Mononuclear cell (primary cell): ENCODE measurements at regions not wholly inside any gene's neighbourhood (a gene's known extent, or its start where the extent isn't known, plus 50 kb on each side); places are given as distances from the start of the nearest gene placed in this dataset.

Source experiments
- H3K27me3 ChIP-seq: 2 replicates; pipeline ENCODE4 v1.6.0; 2011; ENCODE audit warnings: low read length, control low read depth; ENCODE audit not compliant: insufficient read depth
- H3K4me1 ChIP-seq: 2 replicates; pipeline ENCODE4 v1.5.1; 2011; ENCODE audit warnings: mild to moderate bottlenecking, low read length, control low read depth; ENCODE audit not compliant: insufficient read depth
- H3K4me3 ChIP-seq: 2 replicates; pipeline ENCODE4 v1.5.1; 2011; ENCODE audit warnings: mild to moderate bottlenecking, low read length, moderate library complexity
- H3K9me3 ChIP-seq: 2 replicates; pipeline ENCODE4 v1.5.1; 2011; ENCODE audit warnings: low read depth, mild to moderate bottlenecking, control low read depth, low read length

DNA sequence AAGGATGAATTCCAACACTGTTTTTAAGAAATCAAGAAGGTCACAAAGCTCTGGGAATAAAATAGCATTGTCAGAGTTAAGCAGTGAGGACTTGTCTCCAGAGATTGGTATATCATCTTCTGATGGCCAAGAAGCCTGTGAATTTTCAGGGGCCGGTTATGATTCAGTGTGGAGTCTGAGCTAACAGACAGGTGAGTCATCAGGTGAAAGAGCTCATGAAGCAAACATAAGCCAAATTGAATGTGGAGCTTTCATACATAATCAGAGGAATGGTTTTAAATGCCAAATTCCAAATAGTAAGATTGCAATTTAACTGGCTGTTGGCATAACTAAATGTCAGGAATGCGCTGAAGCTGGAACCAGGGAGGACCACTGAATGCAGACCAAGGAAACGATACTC is 494.2 kb downstream of the MTRR start:
- no peaks in the 10 kb centered on the region for H3K27me3 ChIP-seq
- no peaks in the 10 kb centered on the region for H3K4me1 ChIP-seq
- H3K4me3 ChIP-seq, result no peak overlapping the region
- H3K9me3 ChIP-seq, result no peaks in the 10 kb centered on the region

- H3K27me3 ChIP-seq, result no peaks in the 10 kb centered on the region
- no peak overlapping the region for H3K4me3 ChIP-seq
- H3K9me3 ChIP-seq, result no peaks in the 10 kb centered on the region
- H3K4me1 ChIP-seq, result no peaks in the 10 kb centered on the region
These were observed 497.3 kb downstream of the MTRR start for GRCh38 chr5:8366266-8366665.

DNA sequence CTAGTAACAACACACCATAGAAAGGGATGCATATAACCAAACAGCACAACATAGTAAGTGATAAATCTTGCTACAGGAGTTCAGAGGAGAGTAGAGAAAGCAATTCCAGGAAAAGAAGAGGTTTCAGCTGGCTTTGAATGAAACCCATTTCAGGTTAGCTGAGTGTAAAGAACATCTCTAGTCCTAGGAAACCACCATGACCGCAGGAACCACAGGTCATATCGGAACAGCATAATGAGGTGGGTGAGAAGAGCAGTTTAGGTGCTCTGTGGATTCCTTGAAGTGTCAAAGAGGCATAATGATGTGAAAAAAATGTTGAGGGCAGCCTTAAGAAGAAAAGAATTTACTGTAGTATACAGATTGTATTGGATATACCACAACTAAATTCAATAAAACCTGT is 507.5 kb downstream of the MTRR start:
- no peaks in the 10 kb centered on the region for H3K9me3 ChIP-seq
- H3K4me1 ChIP-seq, result no peaks in the 10 kb centered on the region
- H3K27me3 ChIP-seq, result no peaks in the 10 kb centered on the region
- no peak overlapping the region for H3K4me3 ChIP-seq

DNA sequence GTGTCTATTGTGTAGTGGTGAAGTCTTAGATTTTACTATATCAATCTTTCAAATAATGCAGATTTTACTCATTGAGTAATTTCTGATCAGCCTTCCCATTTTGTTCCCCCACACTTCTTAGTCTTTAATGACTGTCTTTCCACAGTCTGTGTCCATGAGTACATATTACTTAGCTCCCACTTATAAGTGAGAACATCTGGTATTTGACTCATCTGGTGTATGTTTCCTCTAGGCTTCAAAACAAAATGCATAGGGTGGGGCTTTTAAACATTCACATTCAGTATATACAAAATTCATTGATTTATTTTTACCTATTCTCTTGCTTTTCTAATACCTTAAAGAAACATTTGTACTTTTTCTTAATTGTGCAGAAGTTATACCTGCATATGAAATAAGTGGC is 513.0 kb downstream of the MTRR start:
- no peaks in the 10 kb centered on the region for H3K9me3 ChIP-seq
- H3K4me3 ChIP-seq, result no peak overlapping the region
- no peaks in the 10 kb centered on the region for H3K27me3 ChIP-seq
- no peaks in the 10 kb centered on the region for H3K4me1 ChIP-seq

DNA sequence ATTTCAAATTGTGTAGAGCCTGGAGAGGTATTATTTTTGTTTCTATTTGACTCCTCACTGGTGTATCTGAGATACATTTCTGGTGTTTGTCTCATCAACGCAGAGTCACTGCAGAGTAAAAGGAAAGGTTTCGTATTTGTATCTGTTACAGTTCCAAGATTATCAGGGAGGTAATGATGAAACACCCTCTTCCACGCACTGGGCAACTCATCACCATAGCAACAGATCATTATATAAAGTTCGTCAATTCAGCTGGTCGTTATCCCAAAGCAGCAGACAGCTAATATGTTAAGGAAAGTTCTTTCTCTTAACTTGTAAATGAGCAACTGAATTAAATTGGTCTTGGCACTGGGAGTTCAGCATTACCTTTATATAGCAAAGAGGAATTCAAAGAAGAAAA is 513.5 kb downstream of the MTRR start:
- Histone ChIP-seq H3K9me3 (no peaks in the 10 kb centered on the region), H3K27me3 (no peaks in the 10 kb centered on the region), H3K4me3 (no peak overlapping the region), H3K4me1 (no peaks in the 10 kb centered on the region)

- Histone ChIP-seq H3K4me1 (no peaks in the 10 kb centered on the region), H3K27me3 (no peaks in the 10 kb centered on the region), H3K4me3 (no peak overlapping the region), H3K9me3 (no peaks in the 10 kb centered on the region)
These were observed 514.7 kb downstream of the MTRR start for GRCh38 chr5:8383616-8384015.

DNA sequence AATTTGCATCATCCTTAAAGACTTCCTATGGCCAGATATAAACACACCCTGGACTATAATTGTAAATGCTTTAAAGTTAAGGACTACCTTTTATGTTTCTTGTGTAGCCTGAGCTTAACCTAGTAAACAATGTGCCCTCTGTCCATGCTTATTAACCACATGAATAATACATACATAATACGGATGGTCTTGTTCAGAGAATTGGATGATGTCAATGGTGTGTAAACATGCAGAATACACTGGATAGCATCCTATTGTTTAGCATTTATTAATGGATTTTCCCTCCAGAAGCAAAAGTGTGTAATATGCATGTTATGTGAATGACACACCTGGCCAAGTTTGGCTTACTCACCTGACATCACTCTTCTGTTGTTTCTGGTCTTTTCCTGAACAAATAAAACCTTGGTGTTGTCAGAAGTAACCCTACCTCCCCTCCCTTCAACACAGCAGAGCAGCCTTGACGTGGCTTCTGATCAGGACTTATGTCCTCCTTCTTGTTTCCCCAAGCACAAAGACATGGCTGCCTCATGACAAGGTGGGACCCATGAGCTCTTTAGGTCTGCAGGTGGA is 517.9 kb downstream of the MTRR start:
- Histone ChIP-seq H3K4me3 (no peak overlapping the region), H3K27me3 (no peaks in the 10 kb centered on the region), H3K9me3 (no peaks in the 10 kb centered on the region), H3K4me1 (no peaks in the 10 kb centered on the region)

DNA sequence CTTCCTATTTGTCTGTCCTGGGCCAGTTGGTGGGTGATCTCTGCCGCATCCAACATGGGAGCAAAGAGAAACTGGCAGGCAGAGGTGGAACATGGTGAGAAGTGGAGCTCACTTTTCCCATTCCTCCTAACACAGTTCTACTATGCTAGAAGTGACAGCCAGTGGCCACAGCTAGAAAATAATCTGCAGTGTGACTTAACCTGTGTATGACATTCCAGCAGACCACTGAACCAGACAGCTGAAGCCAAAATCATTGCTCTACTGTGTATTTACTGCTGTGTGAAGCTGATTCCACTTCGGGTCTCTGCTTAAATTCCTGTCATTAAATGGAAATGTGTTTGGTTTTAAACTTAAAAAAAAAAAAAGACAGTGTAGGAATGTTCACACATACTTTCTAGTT is 523.0 kb downstream of the MTRR start:
- no peak overlapping the region for H3K4me3 ChIP-seq
- H3K27me3 ChIP-seq, result no peaks in the 10 kb centered on the region
- H3K9me3 ChIP-seq, result no peaks in the 10 kb centered on the region
- no peaks in the 10 kb centered on the region for H3K4me1 ChIP-seq

DNA sequence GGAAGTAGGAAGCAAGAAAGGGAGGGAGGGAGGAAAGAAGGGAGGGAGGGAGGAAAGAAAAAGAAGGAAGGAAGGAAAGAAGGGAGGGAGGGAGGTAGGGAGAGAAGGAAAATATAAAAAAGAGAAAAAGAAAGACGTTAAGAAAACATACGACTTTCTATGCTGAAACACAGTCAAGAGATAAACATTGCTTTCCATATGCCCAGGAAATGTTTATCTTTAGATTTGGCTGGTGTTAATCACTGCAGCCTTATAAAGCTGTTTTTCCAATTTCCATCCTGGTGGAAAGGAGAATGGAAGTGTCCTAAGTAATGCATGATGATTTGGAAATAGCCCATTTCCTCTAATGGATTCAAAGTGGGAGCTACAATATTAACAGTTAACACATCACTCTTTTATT is 524.3 kb downstream of the MTRR start:
- Histone ChIP-seq H3K27me3 (no peaks in the 10 kb centered on the region), H3K9me3 (no peaks in the 10 kb centered on the region), H3K4me1 (no peaks in the 10 kb centered on the region), H3K4me3 (no peak overlapping the region)

GRCh38 chr5:8394965-8395364 is 526.0 kb downstream of the MTRR start:
- H3K9me3 ChIP-seq, result no peaks in the 10 kb centered on the region
- H3K27me3 ChIP-seq, result no peaks in the 10 kb centered on the region
- no peak overlapping the region for H3K4me3 ChIP-seq
- no peaks in the 10 kb centered on the region for H3K4me1 ChIP-seq

DNA sequence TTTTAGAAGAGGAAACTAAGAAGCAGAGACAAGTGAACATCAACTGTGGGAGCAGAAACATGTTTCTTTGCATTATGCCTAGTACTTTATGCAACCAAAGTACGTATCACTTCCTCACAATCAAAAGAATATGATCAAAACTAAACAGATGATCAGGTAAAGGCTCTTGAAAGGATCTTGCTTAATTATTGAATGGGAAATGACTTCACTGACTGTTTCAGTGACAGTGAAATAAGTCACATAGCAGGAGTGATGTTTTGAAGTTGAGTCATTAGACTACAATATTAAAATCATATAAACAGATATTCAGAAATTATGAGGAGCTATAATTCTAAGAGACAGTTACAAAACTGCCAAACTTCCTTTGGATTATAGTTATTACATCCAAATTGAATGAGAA is 527.3 kb downstream of the MTRR start:
- Histone ChIP-seq H3K27me3 (no peaks in the 10 kb centered on the region), H3K4me1 (no peaks in the 10 kb centered on the region), H3K9me3 (no peaks in the 10 kb centered on the region), H3K4me3 (no peak overlapping the region)

DNA sequence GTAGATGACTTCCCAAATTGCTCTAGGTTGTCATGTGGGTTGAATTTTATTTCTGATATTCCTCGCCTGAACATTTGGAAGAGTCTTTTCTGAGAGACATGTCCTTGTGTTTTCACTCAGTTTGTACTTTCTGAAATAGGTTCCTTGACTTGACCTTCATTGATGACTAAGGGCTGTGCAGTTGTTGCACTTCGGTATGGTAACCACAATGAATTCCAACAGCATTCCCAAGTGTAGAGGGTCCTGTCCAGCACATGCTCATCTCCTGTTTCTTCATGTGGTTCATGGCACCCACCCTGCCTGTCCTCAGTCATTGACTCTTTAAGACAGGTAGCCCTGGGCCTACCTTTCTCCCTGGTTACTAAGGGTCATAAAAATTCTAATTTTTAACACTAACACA is 527.8 kb downstream of the MTRR start:
- no peaks in the 10 kb centered on the region for H3K4me1 ChIP-seq
- H3K4me3 ChIP-seq, result no peak overlapping the region
- H3K27me3 ChIP-seq, result no peaks in the 10 kb centered on the region
- no peaks in the 10 kb centered on the region for H3K9me3 ChIP-seq

DNA sequence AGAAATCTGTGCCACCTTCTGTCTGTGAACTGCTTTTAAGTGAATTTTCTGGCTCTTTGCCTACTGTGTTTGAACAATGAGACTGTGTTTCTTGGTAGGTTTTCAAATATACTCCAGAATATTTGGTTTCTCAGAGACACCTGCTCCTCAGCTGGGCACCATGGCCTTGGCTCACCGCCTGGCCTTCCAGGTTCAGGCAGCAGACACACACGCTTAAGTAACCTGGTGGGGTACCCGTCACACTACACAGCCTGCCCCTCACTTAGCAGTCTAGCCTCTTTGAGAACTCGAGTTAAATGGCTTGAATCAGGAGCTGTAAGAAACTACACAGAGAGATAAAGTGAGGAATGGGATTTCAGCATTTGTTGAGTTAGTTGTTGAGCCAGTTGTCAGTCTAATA is 530.5 kb downstream of the MTRR start:
- no peaks in the 10 kb centered on the region for H3K9me3 ChIP-seq
- H3K27me3 ChIP-seq, result no peaks in the 10 kb centered on the region
- H3K4me3 ChIP-seq, result no peak overlapping the region
- H3K4me1 ChIP-seq, result no peaks in the 10 kb centered on the region

- H3K27me3 ChIP-seq, result no peaks in the 10 kb centered on the region
- no peak overlapping the region for H3K4me3 ChIP-seq
- no peaks in the 10 kb centered on the region for H3K9me3 ChIP-seq
- no peaks in the 10 kb centered on the region for H3K4me1 ChIP-seq
These were observed 539.3 kb downstream of the MTRR start for GRCh38 chr5:8408258-8408657.

DNA sequence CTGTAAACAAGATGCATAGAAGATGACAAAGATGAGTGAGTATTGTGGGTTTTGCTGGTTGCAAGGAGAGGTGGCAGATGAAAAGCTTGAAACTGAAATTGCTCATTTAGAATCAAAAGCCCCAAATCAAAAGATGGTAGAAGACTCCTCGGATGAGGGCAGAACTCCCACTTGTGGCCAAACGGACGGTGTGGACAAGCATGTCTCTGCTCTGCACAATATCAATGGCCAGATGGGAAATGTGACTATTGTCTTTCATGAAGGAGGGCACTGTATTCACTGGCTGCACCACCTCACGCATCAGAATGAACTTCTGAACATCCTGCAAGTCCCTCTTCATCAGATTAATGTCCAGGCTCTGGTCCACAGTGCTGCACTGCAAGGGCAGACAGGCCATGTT is 541.7 kb downstream of the MTRR start:
- H3K9me3 ChIP-seq, result no peaks in the 10 kb centered on the region
- H3K4me3 ChIP-seq, result no peak overlapping the region
- no peaks in the 10 kb centered on the region for H3K27me3 ChIP-seq
- H3K4me1 ChIP-seq, result no peaks in the 10 kb centered on the region

DNA sequence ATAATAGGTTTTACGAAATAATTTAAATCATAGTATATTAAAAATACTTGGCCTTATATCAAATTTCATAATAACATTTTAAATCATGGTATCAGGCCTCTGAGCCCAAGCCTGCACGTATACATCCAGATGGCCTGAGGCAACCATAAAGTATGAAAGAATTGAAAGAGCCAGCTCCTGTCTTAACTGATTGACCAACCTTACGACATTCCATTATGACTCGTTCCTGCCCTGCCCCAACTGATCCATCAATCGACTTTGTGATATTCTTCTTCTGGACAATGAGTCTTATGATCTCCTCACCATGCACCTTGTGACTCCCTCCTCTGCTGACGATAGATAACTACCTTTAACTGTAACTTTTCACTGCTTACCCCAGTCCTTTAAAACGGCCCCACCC is 545.0 kb downstream of the MTRR start:
- Histone ChIP-seq H3K27me3 (no peaks in the 10 kb centered on the region), H3K4me1 (no peaks in the 10 kb centered on the region), H3K4me3 (no peak overlapping the region), H3K9me3 (no peaks in the 10 kb centered on the region)
